ENCODE measurements at regions not wholly inside any gene's neighbourhood (a gene's known extent, or its start where the extent isn't known, plus 50 kb on each side); places are given as distances from the start of the nearest gene placed in this dataset.

GRCh38 chr17:52930581-52930980 is 772.1 kb upstream of the CA10 start:
- TF ChIP-seq, protein P1, sequence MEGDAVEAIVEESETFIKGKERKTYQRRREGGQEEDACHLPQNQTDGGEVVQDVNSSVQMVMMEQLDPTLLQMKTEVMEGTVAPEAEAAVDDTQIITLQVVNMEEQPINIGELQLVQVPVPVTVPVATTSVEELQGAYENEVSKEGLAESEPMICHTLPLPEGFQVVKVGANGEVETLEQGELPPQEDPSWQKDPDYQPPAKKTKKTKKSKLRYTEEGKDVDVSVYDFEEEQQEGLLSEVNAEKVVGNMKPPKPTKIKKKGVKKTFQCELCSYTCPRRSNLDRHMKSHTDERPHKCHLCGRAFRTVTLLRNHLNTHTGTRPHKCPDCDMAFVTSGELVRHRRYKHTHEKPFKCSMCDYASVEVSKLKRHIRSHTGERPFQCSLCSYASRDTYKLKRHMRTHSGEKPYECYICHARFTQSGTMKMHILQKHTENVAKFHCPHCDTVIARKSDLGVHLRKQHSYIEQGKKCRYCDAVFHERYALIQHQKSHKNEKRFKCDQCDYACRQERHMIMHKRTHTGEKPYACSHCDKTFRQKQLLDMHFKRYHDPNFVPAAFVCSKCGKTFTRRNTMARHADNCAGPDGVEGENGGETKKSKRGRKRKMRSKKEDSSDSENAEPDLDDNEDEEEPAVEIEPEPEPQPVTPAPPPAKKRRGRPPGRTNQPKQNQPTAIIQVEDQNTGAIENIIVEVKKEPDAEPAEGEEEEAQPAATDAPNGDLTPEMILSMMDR (IDR thresholded peaks at IDR 0.05), result no peak
- TF ChIP-seq POLR2A (IDR thresholded peaks at IDR 0.05), result no peak

All from esophagus squamous epithelium (tissue), 4 donors.